WTC11 (cell line): ENCODE measurements at regions not wholly inside any gene's neighbourhood (a gene's known extent, or its start where the extent isn't known, plus 50 kb on each side); places are given as distances from the start of the nearest gene placed in this dataset.

ENCODE experiments used
- ATAC-seq: fragments of 200-7000 bp; cut with Tn5 transposase; 2 replicates; pipeline ENCODE4 v1.10.0; 2021; ENCODE audit warnings: mild to moderate bottlenecking, moderate library complexity
- CTCF ChIA-PET: fragments of 300-600 bp; sonication (Branson Sonifier 250); formaldehyde crosslinking; loops from one replicate; lab custom pipeline; 2021; ENCODE audit warnings: antibody characterized with exemption; lab: Charles Lee
- POLR2A ChIA-PET: fragments of 350-600 bp; sonication (Branson Sonifier 250); formaldehyde crosslinking; loops from one replicate; lab custom pipeline; 2021; ENCODE audit warnings: antibody characterized with exemption; lab: Charles Lee
- DNase-seq: peaks from one replicate; pipeline ENCODE4 v3.0.0; 2021; ENCODE audit warnings: low spot score
- H3K27ac Mint-ChIP-seq: 2 replicates; pipeline ENCODE4 v1.8.0; 2021; ENCODE audit warnings: mixed read lengths
- H3K27me3 Mint-ChIP-seq: 2 replicates; pipeline ENCODE4 v1.8.0; 2021; ENCODE audit warnings: low read depth, mild to moderate bottlenecking, moderate library complexity, mixed read lengths
- H3K36me3 Mint-ChIP-seq: 2 replicates; pipeline ENCODE4 v1.8.0; 2021; ENCODE audit warnings: mixed read lengths
- H3K4me1 Mint-ChIP-seq: 2 replicates; pipeline ENCODE4 v1.8.0; 2022; ENCODE audit warnings: mixed read lengths
- H3K4me3 Mint-ChIP-seq: 2 replicates; pipeline ENCODE4 v1.8.0; 2021; ENCODE audit warnings: mild to moderate bottlenecking, moderate library complexity, mixed read lengths
- H3K9me3 Mint-ChIP-seq: 2 replicates; pipeline ENCODE4 v1.8.0; 2021; ENCODE audit warnings: mixed read lengths
- CREB1 ChIP-seq: sonication (generic); formaldehyde crosslinking; IDR thresholded peaks from 2 replicates; pipeline ENCODE4 v1.8.0; 2023; ENCODE audit warnings: mild to moderate bottlenecking, missing genetic modification reagents
- ELF4 ChIP-seq: sonication (generic); formaldehyde crosslinking; IDR thresholded peaks from 2 replicates; pipeline ENCODE4 v1.8.1; 2022; ENCODE audit warnings: low read depth, mild to moderate bottlenecking, moderate library complexity, missing genetic modification reagents
- FOXJ3 ChIP-seq: sonication (generic); formaldehyde crosslinking; IDR thresholded peaks from 2 replicates; pipeline ENCODE4 v1.9.0; 2021; ENCODE audit warnings: missing genetic modification reagents, mild to moderate bottlenecking, borderline replicate concordance
- HMGA2 ChIP-seq: fragments of 250-450 bp; sonication (Bioruptor Pico); IDR thresholded peaks from 2 replicates; pipeline ENCODE4 v1.4.0; 2021; ENCODE audit warnings: mild to moderate bottlenecking, moderate library complexity
- KAT7 ChIP-seq: sonication (generic); formaldehyde crosslinking; IDR thresholded peaks from 2 replicates; pipeline ENCODE4 v1.8.1; 2023; ENCODE audit warnings: missing genetic modification reagents, mild to moderate bottlenecking, borderline replicate concordance
- NR3C1 ChIP-seq: sonication (generic); formaldehyde crosslinking; conservative IDR thresholded peaks from 2 replicates; pipeline ENCODE4 v1.8.1; 2023; ENCODE audit warnings: low read depth, mild to moderate bottlenecking, missing genetic modification reagents
- RORB ChIP-seq: fragments of 250-450 bp; sonication (Bioruptor Pico); IDR thresholded peaks from 2 replicates; pipeline ENCODE4 v1.9.0; 2021; ENCODE audit warnings: mild to moderate bottlenecking
- SMAD3 ChIP-seq: sonication (generic); formaldehyde crosslinking; IDR thresholded peaks from 2 replicates; pipeline ENCODE4 v1.8.0; 2022; ENCODE audit warnings: missing genetic modification reagents, mild to moderate bottlenecking, borderline replicate concordance
- ZNF219 ChIP-seq: sonication (generic); formaldehyde crosslinking; IDR thresholded peaks from 2 replicates; pipeline ENCODE4 v1.8.0; 2023; ENCODE audit warnings: missing genetic modification reagents, mild to moderate bottlenecking, borderline replicate concordance
- TF ChIP-seq, protein P1 (sequence below): sonication (generic); formaldehyde crosslinking; IDR thresholded peaks from 2 replicates; pipeline ENCODE4 v1.8.1; 2023; ENCODE audit warnings: mild to moderate bottlenecking, missing genetic modification reagents, borderline replicate concordance
- TF ChIP-seq, protein P2 (sequence below): fragments of 250-450 bp; sonication (Bioruptor Pico); IDR thresholded peaks from 2 replicates; pipeline ENCODE4 v1.9.0; 2021; ENCODE audit warnings: mild to moderate bottlenecking, borderline replicate concordance
- TF ChIP-seq, protein P3 (sequence below): fragments of 250-450 bp; sonication (Bioruptor Pico); IDR thresholded peaks from 2 replicates; pipeline ENCODE4 v2.1.2; 2022; ENCODE audit warnings: mild to moderate bottlenecking, moderate library complexity
- TF ChIP-seq, protein P4 (sequence below): sonication (generic); formaldehyde crosslinking; IDR thresholded peaks from 2 replicates; pipeline ENCODE4 v1.8.0; 2022; ENCODE audit warnings: mild to moderate bottlenecking, missing genetic modification reagents
- TF ChIP-seq, protein P5 (sequence below): sonication (generic); formaldehyde crosslinking; conservative IDR thresholded peaks from 2 replicates; pipeline ENCODE4 v1.8.1; 2023; ENCODE audit warnings: mild to moderate bottlenecking, low read depth, missing genetic modification reagents, moderate library complexity
- TF ChIP-seq, protein P6 (sequence below): sonication (generic); formaldehyde crosslinking; IDR thresholded peaks from 2 replicates; pipeline ENCODE4 v1.8.0; 2023; ENCODE audit warnings: mild to moderate bottlenecking, missing genetic modification reagents

DNA sequence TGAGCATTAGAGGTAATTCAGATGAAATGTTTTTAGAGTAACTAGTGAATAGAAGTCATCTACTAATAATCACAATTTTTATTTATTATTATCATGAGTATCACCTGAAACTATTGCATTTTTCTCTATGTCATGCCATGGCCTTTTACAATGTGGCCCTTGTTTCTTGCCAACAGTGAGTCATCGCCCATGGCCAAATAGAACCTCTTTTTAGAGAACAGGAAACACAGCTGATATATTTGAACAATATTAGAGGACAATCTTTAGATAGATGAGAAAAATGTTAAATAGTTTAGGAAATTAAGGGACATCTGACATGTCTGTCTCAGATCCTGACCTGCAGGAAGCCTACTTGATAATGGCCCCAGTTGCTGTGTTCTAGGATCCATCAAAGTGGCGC lies 1584.4 kb upstream of the GOT2 start:
- Mint-ChIP-seq H3K9me3 (peaks cover 6% of the 10 kb centered on the region; the same call in 1 of the 2 replicates), H3K36me3 (no peaks in the 10 kb centered on the region), H3K4me1 (peaks cover 27% of the 10 kb centered on the region), H3K4me3 (no peak overlapping the region), H3K27ac (no peak overlapping the region), H3K27me3 (no peaks in the 10 kb centered on the region)
- ChIA-PET CTCF (no interaction called here), POLR2A (no interaction called here)
- TF ChIP-seq SMAD3 (CRISPR knock-in tag), result no peak
- no peak for TF ChIP-seq FOXJ3 (CRISPR knock-in tag)
- TF ChIP-seq, protein P1, sequence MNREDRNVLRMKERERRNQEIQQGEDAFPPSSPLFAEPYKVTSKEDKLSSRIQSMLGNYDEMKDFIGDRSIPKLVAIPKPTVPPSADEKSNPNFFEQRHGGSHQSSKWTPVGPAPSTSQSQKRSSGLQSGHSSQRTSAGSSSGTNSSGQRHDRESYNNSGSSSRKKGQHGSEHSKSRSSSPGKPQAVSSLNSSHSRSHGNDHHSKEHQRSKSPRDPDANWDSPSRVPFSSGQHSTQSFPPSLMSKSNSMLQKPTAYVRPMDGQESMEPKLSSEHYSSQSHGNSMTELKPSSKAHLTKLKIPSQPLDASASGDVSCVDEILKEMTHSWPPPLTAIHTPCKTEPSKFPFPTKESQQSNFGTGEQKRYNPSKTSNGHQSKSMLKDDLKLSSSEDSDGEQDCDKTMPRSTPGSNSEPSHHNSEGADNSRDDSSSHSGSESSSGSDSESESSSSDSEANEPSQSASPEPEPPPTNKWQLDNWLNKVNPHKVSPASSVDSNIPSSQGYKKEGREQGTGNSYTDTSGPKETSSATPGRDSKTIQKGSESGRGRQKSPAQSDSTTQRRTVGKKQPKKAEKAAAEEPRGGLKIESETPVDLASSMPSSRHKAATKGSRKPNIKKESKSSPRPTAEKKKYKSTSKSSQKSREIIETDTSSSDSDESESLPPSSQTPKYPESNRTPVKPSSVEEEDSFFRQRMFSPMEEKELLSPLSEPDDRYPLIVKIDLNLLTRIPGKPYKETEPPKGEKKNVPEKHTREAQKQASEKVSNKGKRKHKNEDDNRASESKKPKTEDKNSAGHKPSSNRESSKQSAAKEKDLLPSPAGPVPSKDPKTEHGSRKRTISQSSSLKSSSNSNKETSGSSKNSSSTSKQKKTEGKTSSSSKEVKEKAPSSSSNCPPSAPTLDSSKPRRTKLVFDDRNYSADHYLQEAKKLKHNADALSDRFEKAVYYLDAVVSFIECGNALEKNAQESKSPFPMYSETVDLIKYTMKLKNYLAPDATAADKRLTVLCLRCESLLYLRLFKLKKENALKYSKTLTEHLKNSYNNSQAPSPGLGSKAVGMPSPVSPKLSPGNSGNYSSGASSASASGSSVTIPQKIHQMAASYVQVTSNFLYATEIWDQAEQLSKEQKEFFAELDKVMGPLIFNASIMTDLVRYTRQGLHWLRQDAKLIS (CRISPR knock-in tag), result no peak
- no peak for TF ChIP-seq NR3C1 (CRISPR knock-in tag)
- no peak for TF ChIP-seq ZNF219
- no peak for TF ChIP-seq ELF4 (CRISPR knock-in tag)
- no peak for TF ChIP-seq CREB1 (CRISPR knock-in tag)
- TF ChIP-seq, protein P2, sequence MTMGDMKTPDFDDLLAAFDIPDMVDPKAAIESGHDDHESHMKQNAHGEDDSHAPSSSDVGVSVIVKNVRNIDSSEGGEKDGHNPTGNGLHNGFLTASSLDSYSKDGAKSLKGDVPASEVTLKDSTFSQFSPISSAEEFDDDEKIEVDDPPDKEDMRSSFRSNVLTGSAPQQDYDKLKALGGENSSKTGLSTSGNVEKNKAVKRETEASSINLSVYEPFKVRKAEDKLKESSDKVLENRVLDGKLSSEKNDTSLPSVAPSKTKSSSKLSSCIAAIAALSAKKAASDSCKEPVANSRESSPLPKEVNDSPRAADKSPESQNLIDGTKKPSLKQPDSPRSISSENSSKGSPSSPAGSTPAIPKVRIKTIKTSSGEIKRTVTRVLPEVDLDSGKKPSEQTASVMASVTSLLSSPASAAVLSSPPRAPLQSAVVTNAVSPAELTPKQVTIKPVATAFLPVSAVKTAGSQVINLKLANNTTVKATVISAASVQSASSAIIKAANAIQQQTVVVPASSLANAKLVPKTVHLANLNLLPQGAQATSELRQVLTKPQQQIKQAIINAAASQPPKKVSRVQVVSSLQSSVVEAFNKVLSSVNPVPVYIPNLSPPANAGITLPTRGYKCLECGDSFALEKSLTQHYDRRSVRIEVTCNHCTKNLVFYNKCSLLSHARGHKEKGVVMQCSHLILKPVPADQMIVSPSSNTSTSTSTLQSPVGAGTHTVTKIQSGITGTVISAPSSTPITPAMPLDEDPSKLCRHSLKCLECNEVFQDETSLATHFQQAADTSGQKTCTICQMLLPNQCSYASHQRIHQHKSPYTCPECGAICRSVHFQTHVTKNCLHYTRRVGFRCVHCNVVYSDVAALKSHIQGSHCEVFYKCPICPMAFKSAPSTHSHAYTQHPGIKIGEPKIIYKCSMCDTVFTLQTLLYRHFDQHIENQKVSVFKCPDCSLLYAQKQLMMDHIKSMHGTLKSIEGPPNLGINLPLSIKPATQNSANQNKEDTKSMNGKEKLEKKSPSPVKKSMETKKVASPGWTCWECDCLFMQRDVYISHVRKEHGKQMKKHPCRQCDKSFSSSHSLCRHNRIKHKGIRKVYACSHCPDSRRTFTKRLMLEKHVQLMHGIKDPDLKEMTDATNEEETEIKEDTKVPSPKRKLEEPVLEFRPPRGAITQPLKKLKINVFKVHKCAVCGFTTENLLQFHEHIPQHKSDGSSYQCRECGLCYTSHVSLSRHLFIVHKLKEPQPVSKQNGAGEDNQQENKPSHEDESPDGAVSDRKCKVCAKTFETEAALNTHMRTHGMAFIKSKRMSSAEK (CRISPR knock-in tag), result no peak
- DNase-seq (no peak), ATAC-seq (no peak)

DNA sequence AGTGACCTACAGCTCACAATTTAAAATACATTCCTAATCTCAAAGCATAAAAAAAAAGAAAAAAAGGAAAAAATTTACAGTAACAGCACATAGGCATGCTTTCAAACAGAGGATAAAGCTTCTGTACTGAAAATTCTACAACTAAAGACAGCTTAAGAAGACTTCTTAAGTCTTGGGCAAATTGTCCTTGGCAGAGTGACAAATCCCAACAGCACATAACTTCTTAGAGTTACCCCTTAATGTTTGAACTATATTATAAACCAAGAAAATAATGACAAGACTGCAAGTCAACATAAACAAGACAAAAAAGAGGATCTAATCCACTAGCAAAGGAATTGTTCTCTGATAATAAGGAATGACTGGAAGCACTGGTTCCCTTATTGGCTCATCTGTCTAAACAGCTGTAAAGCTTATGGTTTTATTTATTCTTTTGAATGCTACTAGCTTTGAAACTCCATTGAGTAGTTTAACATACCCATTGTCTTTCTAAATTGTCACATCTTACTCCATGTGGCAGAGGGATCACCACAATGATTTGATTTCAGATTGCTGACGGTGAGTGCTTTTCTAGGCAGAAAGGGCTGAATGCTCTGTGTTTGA lies 1576.8 kb upstream of the GOT2 start:
- Mint-ChIP-seq H3K4me1 (peaks cover 46% of the 10 kb centered on the region), H3K9me3 (peaks cover 16% of the 10 kb centered on the region), H3K4me3 (no peak overlapping the region), H3K36me3 (peaks cover 5% of the 10 kb centered on the region; the same call in 1 of the 2 replicates), H3K27ac (no peak overlapping the region), H3K27me3 (no peaks in the 10 kb centered on the region)
- CTCF ChIA-PET, result interaction anchor here (0.5 kb wide), 1 partner anchor 140 kb away, joined by 3 read pairs; no protein-coding TSS in a partner anchor
- DNase-seq (no peak), ATAC-seq (no peak; the same call in 1 of the 2 replicates)
- POLR2A ChIA-PET, result no interaction called here
- TF ChIP-seq, protein P3, sequence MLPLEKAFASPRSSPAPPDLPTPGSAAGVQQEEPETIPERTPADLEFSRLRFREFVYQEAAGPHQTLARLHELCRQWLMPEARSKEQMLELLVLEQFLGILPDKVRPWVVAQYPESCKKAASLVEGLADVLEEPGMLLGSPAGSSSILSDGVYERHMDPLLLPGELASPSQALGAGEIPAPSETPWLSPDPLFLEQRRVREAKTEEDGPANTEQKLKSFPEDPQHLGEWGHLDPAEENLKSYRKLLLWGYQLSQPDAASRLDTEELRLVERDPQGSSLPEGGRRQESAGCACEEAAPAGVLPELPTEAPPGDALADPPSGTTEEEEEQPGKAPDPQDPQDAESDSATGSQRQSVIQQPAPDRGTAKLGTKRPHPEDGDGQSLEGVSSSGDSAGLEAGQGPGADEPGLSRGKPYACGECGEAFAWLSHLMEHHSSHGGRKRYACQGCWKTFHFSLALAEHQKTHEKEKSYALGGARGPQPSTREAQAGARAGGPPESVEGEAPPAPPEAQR (CRISPR knock-in tag), result no peak

DNA sequence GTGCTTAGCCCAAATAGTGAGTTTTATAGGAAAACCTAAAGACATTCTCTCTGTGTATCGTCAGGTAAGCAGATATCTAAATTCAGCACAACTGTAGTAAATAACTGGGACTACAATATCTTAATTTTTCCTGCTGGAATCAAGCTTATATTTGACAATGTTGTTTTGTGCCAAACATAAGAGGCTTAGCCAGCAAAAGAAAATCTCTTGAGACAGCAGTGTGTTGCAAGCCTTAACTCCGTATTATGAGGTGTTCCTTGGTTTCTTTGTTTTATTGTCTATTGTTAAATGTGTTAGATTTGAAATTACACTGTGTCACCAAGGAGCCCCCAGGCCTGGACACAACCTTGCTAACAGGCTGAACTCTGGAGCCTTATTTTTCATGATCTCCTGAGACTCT lies 1570.6 kb upstream of the GOT2 start:
- no peak for DNase-seq
- Mint-ChIP-seq H3K27ac (no peak overlapping the region), H3K9me3 (peaks cover 19% of the 10 kb centered on the region), H3K36me3 (peaks cover 5% of the 10 kb centered on the region; the same call in 1 of the 2 replicates), H3K4me1 (0 out of 2 replicates have a peak, but pooled peaks cover under 1% of the 10 kb centered on the region), H3K4me3 (no peak overlapping the region), H3K27me3 (no peaks in the 10 kb centered on the region)
- ATAC-seq, result no peak
- ChIA-PET POLR2A (no interaction called here), CTCF (no interaction called here)
- TF ChIP-seq RORB (no peak), HMGA2 (CRISPR knock-in tag) (no peak), KAT7 (CRISPR knock-in tag) (no peak)
- TF ChIP-seq, protein P4, sequence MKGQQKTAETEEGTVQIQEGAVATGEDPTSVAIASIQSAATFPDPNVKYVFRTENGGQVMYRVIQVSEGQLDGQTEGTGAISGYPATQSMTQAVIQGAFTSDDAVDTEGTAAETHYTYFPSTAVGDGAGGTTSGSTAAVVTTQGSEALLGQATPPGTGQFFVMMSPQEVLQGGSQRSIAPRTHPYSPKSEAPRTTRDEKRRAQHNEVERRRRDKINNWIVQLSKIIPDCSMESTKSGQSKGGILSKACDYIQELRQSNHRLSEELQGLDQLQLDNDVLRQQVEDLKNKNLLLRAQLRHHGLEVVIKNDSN (CRISPR knock-in tag), result no peak
- TF ChIP-seq, protein P5, sequence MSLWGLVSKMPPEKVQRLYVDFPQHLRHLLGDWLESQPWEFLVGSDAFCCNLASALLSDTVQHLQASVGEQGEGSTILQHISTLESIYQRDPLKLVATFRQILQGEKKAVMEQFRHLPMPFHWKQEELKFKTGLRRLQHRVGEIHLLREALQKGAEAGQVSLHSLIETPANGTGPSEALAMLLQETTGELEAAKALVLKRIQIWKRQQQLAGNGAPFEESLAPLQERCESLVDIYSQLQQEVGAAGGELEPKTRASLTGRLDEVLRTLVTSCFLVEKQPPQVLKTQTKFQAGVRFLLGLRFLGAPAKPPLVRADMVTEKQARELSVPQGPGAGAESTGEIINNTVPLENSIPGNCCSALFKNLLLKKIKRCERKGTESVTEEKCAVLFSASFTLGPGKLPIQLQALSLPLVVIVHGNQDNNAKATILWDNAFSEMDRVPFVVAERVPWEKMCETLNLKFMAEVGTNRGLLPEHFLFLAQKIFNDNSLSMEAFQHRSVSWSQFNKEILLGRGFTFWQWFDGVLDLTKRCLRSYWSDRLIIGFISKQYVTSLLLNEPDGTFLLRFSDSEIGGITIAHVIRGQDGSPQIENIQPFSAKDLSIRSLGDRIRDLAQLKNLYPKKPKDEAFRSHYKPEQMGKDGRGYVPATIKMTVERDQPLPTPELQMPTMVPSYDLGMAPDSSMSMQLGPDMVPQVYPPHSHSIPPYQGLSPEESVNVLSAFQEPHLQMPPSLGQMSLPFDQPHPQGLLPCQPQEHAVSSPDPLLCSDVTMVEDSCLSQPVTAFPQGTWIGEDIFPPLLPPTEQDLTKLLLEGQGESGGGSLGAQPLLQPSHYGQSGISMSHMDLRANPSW, result no peak
- TF ChIP-seq, protein P6, sequence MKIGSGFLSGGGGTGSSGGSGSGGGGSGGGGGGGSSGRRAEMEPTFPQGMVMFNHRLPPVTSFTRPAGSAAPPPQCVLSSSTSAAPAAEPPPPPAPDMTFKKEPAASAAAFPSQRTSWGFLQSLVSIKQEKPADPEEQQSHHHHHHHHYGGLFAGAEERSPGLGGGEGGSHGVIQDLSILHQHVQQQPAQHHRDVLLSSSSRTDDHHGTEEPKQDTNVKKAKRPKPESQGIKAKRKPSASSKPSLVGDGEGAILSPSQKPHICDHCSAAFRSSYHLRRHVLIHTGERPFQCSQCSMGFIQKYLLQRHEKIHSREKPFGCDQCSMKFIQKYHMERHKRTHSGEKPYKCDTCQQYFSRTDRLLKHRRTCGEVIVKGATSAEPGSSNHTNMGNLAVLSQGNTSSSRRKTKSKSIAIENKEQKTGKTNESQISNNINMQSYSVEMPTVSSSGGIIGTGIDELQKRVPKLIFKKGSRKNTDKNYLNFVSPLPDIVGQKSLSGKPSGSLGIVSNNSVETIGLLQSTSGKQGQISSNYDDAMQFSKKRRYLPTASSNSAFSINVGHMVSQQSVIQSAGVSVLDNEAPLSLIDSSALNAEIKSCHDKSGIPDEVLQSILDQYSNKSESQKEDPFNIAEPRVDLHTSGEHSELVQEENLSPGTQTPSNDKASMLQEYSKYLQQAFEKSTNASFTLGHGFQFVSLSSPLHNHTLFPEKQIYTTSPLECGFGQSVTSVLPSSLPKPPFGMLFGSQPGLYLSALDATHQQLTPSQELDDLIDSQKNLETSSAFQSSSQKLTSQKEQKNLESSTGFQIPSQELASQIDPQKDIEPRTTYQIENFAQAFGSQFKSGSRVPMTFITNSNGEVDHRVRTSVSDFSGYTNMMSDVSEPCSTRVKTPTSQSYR, result no peak
